SK-N-SH (cell line): ENCODE measurements at regions not wholly inside any gene's neighbourhood (a gene's known extent, or its start where the extent isn't known, plus 50 kb on each side); places are given as distances from the start of the nearest gene placed in this dataset.

Experiments used
- CTCF ChIA-PET: fragments of 300-600, 350-600 bp; formaldehyde crosslinking; extraction: SDS; loops from one replicate; lab custom pipeline; 2021; lab: Yijun Ruan, JAX
- POLR2A ChIA-PET: fragments of 350-600 bp; sonication (Branson Sonifier 250); formaldehyde crosslinking; extraction: SDS; loops from one replicate; lab custom pipeline; 2020; ENCODE audit warnings: antibody characterized with exemption, inconsistent platforms; lab: Yijun Ruan, JAX
- DNase-seq: peaks from one replicate; pipeline ENCODE4 v3.0.0; 2012
- H2AFZ ChIP-seq: fragments of 200-600 bp; sonication (generic); 2 replicates; pipeline ENCODE4 v1.8.1; 2016; ENCODE audit warnings: antibody characterized with exemption, mild to moderate bottlenecking, low read depth
- H3F3A ChIP-seq: fragments of 200-600 bp; sonication (generic); replicated peaks from 2 replicates; pipeline ENCODE3; 2016; ENCODE audit warnings: antibody characterized with exemption, mild to moderate bottlenecking; ENCODE audit not compliant: insufficient read depth
- H3K27ac ChIP-seq, 2 experiments: fragments of 200-500 bp in 1 of 2; fragments of 200-600 bp in 1 of 2; sonication (Bioruptor generic) in 1 of 2; sonication (generic), shearing (Covaris generic) in 1 of 2; 2 replicates each; pipeline versions ENCODE4 v1.5.1 to v1.6.1; 2014 to 2016; ENCODE audit warnings: low read depth in 2 of 2, inconsistent platforms in 1 of 2, low read length in 1 of 2, mild to moderate bottlenecking in 1 of 2, mixed read lengths in 1 of 2
- H3K27me3 ChIP-seq: fragments of 200-600 bp; sonication (generic), shearing (Covaris generic); 2 replicates; pipeline ENCODE4 v1.6.1; 2016; ENCODE audit warnings: mixed run types; ENCODE audit not compliant: insufficient read depth
- H3K36me3 ChIP-seq, 2 experiments: fragments of 200-500 bp in 1 of 2; fragments of 200-600 bp in 1 of 2; sonication (Bioruptor generic) in 1 of 2; sonication (generic) in 1 of 2; replicated peaks in 1 of 2; 2 replicates each; pipeline versions ENCODE3 to v1.5.1; 2014 to 2016; ENCODE audit warnings: low read length in 1 of 2, mild to moderate bottlenecking in 1 of 2; ENCODE audit not compliant: insufficient read depth in 2 of 2, control insufficient read depth in 1 of 2
- H3K4me1 ChIP-seq, 2 experiments: fragments of 200-500 bp in 1 of 2; fragments of 200-600 bp in 1 of 2; sonication (Bioruptor generic) in 1 of 2; sonication (generic), shearing (Covaris generic) in 1 of 2; 2 replicates each; pipeline versions ENCODE4 v1.5.1 to v1.6.1; 2014 to 2016; ENCODE audit warnings: low read depth in 1 of 2, low read length in 1 of 2, mixed run types in 1 of 2; ENCODE audit not compliant: insufficient read depth in 2 of 2, control insufficient read depth in 1 of 2
- H3K4me2 ChIP-seq: fragments of 200-600 bp; sonication (generic), shearing (Covaris generic); 2 replicates; pipeline ENCODE4 v1.6.1; 2017; ENCODE audit warnings: mixed run types
- H3K4me3 ChIP-seq, 2 experiments: fragments of 200-500 bp in 1 of 2; fragments of 200-600 bp in 1 of 2; sonication (Bioruptor generic) in 1 of 2; sonication (generic), shearing (Covaris generic) in 1 of 2; 2 replicates each; pipeline versions ENCODE4 v1.5.1 to v1.8.1; 2014 to 2016; ENCODE audit warnings: low read depth in 2 of 2, inconsistent platforms in 1 of 2, low read length in 1 of 2, mild to moderate bottlenecking in 1 of 2, mixed read lengths in 1 of 2, moderate library complexity in 1 of 2
- H3K79me2 ChIP-seq: fragments of 200-600 bp; sonication (generic); 2 replicates; pipeline ENCODE4 v1.8.1; 2017; ENCODE audit warnings: mild to moderate bottlenecking; ENCODE audit not compliant: insufficient read depth
- H3K9ac ChIP-seq: fragments of 200-600 bp; sonication (generic); 2 replicates; pipeline ENCODE4 v1.6.1; 2017; ENCODE audit warnings: mixed run types
- H3K9me2 ChIP-seq: fragments of 200-600 bp; sonication (generic); 2 replicates; pipeline ENCODE4 v1.6.1; 2017; ENCODE audit warnings: mixed run types
- H3K9me3 ChIP-seq: fragments of 200-600 bp; sonication (generic); 2 replicates; pipeline ENCODE4 v1.6.1; 2017; ENCODE audit warnings: mixed run types, mild to moderate bottlenecking, moderate library complexity
- H4K20me1 ChIP-seq: fragments of 200-600 bp; sonication (generic); 2 replicates; pipeline ENCODE4 v1.6.1; 2017; ENCODE audit warnings: mild to moderate bottlenecking, mixed run types; ENCODE audit not compliant: insufficient read depth
- EZH2phosphoT487 ChIP-seq: fragments of 200-600 bp; sonication (generic); IDR thresholded peaks from 2 replicates; pipeline ENCODE4 v1.6.1; 2017; ENCODE audit warnings: low read depth, mixed run types, mild to moderate bottlenecking, antibody characterized with exemption, moderate library complexity, borderline replicate concordance
- FOXM1 ChIP-seq: IDR thresholded peaks from 2 replicates; pipeline ENCODE4 v1.4.0; 2012; ENCODE audit warnings: low read depth, mild to moderate bottlenecking
- IRF3 ChIP-seq: fragments of 150-350 bp; IDR thresholded peaks from 2 replicates; pipeline ENCODE4 v1.6.1; 2016; ENCODE audit warnings: mild to moderate bottlenecking, low read depth, low read length
- NFIC ChIP-seq: IDR thresholded peaks from 2 replicates; pipeline ENCODE4 v1.4.0; 2012; ENCODE audit warnings: borderline replicate concordance
- PBX3 ChIP-seq: IDR thresholded peaks from 2 replicates; pipeline ENCODE4; 2012
- RCOR1 ChIP-seq: fragments of 150-350 bp; IDR thresholded peaks from 2 replicates; pipeline ENCODE4 v1.6.1; 2017; ENCODE audit warnings: antibody characterized with exemption, low read length
- REST ChIP-seq: IDR thresholded peaks from 2 replicates; pipeline ENCODE4 v1.6.1; 2012; ENCODE audit warnings: mild to moderate bottlenecking, low read depth, low read length, moderate library complexity
- SIN3A ChIP-seq: IDR thresholded peaks from 2 replicates; pipeline ENCODE4 v1.6.1; 2012; ENCODE audit warnings: low read depth, mild to moderate bottlenecking, low read length, moderate library complexity, borderline replicate concordance
- TAF1 ChIP-seq: IDR thresholded peaks from 2 replicates; pipeline ENCODE4 v1.6.1; 2012; ENCODE audit warnings: low read depth, mild to moderate bottlenecking, low read length, moderate library complexity, borderline replicate concordance
- USF1 ChIP-seq: IDR thresholded peaks from 2 replicates; pipeline ENCODE4 v1.4.0; 2012; ENCODE audit warnings: low read depth, borderline replicate concordance
- USF2 ChIP-seq: fragments of 150-350 bp; IDR thresholded peaks from 2 replicates; pipeline ENCODE4 v1.6.1; 2017; ENCODE audit warnings: antibody characterized with exemption, low read length, low read depth, borderline replicate concordance
- YY1 ChIP-seq: IDR thresholded peaks from 2 replicates; pipeline ENCODE4 v1.4.0; 2012; ENCODE audit warnings: low read depth, mild to moderate bottlenecking
- WGBS: methylation state at CpG from one replicate; pipeline ENCODE4 v1.1.6; 2017; ENCODE audit warnings: low lambda C conversion rate; 5-methylcytosine and 5-hydroxymethylcytosine counted together

GRCh38 chr19:28021259-28022185, 1191.4 kb downstream of the UQCRFS1 start:
- TF ChIP-seq YY1 (no peak), IRF3 (no peak), USF1 (no peak), PBX3 (no peak), EZH2phosphoT487 (no peak), TAF1 (no peak), RCOR1 (no peak), REST (no peak), NFIC (no peak), USF2 (no peak), SIN3A (no peak), FOXM1 (no peak)
- TF ChIP-seq, all 33 proteins: peak for 0
- no peaks in the 10 kb centered on the region for H3K36me3 ChIP-seq
- no peaks in the 10 kb centered on the region for H3K4me1 ChIP-seq
- H3K9me2 ChIP-seq, result no peaks in the 10 kb centered on the region
- H3K27me3 ChIP-seq, result peaks cover 13% of the 10 kb centered on the region; the same call in 1 of the 2 replicates
- H3K27ac ChIP-seq, result no peak overlapping the region
- no peak overlapping the region for H3K9ac ChIP-seq
- H3K79me2 ChIP-seq, result no peaks in the 10 kb centered on the region
- ChIA-PET CTCF (no interaction called here), POLR2A (no interaction called here)
- no peak overlapping the region for H3K4me3 ChIP-seq
- H3F3A ChIP-seq, result no peaks in the 10 kb centered on the region
- H3K9me3 ChIP-seq, result no peaks in the 10 kb centered on the region
- no peak overlapping the region for H3K4me2 ChIP-seq
- H4K20me1 ChIP-seq, result no peaks in the 10 kb centered on the region
- no peak overlapping the region for H2AFZ ChIP-seq
- no peak for DNase-seq
- under 1% methylated on average over 8 of the region's 8 CpGs for WGBS
